Keratinocyte (primary cell): ENCODE measurements at regions not wholly inside any gene's neighbourhood (a gene's known extent, or its start where the extent isn't known, plus 50 kb on each side); places are given as distances from the start of the nearest gene placed in this dataset.

ENCODE experiments used
- EZH2 ChIP-seq: IDR thresholded peaks from one replicate; pipeline ENCODE4 v1.6.1; 2012; ENCODE audit warnings: inconsistent platforms, mild to moderate bottlenecking, low read length, moderate library complexity
- TF ChIP-seq, protein P1 (sequence below), 3 experiments: IDR thresholded peaks in 1 of 3; conservative IDR thresholded peaks in 1 of 3; optimal IDR thresholded peaks in 1 of 3; 2 replicates in 2 of 3; 3 replicates in 1 of 3; pipeline versions ENCODE3 to v1.5.1; 2011; ENCODE audit warnings: low read length in 3 of 3, mild to moderate bottlenecking in 3 of 3, moderate library complexity in 2 of 3, control low read depth in 1 of 3, inconsistent platforms in 1 of 3; ENCODE audit not compliant: insufficient read depth in 2 of 3; ENCODE audit errors: extremely low read depth in 1 of 3

DNA sequence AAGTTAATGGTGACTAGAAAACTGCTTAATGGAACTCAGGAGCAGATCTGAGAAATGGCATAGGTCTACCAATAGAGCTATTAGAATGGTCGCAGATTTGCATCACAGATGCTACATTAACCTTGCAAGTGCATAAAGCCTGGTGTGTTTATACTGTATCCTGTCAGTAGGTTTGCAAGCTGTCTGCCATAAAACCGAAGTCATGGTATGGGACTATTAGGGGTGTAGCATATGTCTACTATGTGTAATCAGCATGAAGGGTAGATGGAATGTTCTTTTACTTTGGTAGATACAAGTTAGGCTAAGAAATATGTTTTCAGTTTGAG is 574.2 kb upstream of the ADGRL2 start:
- TF ChIP-seq, protein P1, sequence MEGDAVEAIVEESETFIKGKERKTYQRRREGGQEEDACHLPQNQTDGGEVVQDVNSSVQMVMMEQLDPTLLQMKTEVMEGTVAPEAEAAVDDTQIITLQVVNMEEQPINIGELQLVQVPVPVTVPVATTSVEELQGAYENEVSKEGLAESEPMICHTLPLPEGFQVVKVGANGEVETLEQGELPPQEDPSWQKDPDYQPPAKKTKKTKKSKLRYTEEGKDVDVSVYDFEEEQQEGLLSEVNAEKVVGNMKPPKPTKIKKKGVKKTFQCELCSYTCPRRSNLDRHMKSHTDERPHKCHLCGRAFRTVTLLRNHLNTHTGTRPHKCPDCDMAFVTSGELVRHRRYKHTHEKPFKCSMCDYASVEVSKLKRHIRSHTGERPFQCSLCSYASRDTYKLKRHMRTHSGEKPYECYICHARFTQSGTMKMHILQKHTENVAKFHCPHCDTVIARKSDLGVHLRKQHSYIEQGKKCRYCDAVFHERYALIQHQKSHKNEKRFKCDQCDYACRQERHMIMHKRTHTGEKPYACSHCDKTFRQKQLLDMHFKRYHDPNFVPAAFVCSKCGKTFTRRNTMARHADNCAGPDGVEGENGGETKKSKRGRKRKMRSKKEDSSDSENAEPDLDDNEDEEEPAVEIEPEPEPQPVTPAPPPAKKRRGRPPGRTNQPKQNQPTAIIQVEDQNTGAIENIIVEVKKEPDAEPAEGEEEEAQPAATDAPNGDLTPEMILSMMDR (optimal IDR thresholded peaks at IDR 0.05 in 1 of 3, IDR thresholded peaks at IDR 0.05 in 1 of 3, conservative IDR thresholded peaks at IDR 0.05 in 1 of 3; ENCODE audit: extremely low read depth in 1 of 3, insufficient read depth in 2 of 3, low read length in 3 of 3): no peak
- no peak for TF ChIP-seq EZH2
